Activated naive CD4-positive, alpha-beta T cell treated with anti-CD3 and anti-CD28 coated beads, Interleukin-2, amount 10 ng/mL, durations not matched to agents 7 days and 5 days (primary cell): ENCODE measurements at regions not wholly inside any gene's neighbourhood (a gene's known extent, or its start where the extent isn't known, plus 50 kb on each side); places are given as distances from the start of the nearest gene placed in this dataset.

ENCODE experiments used
- CTCF ChIA-PET: fragments of 350-600 bp; sonication (Branson Sonifier 250); formaldehyde crosslinking; loops from one replicate; lab custom pipeline; 2021; ENCODE audit warnings: antibody characterized with exemption; lab: Charles Lee
- DNase-seq: peaks from one replicate; pipeline ENCODE4 v3.0.0-alpha.2; 2020
- H3K27ac Mint-ChIP-seq: one replicate; pipeline ENCODE4 v1.8.0; 2021; ENCODE audit warnings: mild to moderate bottlenecking, moderate library complexity, mixed read lengths
- H3K27me3 Mint-ChIP-seq: one replicate; pipeline ENCODE4 v1.8.0; 2021; ENCODE audit warnings: mild to moderate bottlenecking, mixed read lengths
- H3K36me3 Mint-ChIP-seq: one replicate; pipeline ENCODE4 v1.8.0; 2021; ENCODE audit warnings: mixed read lengths
- H3K4me1 Mint-ChIP-seq: one replicate; pipeline ENCODE4 v1.8.0; 2021; ENCODE audit warnings: mixed read lengths
- H3K4me3 Mint-ChIP-seq: one replicate; pipeline ENCODE4 v1.8.0; 2021; ENCODE audit warnings: mild to moderate bottlenecking, moderate library complexity, mixed read lengths
- H3K9me3 Mint-ChIP-seq: one replicate; pipeline ENCODE4 v1.8.0; 2021; ENCODE audit warnings: mixed read lengths

- CTCF ChIA-PET: interaction anchor here (0.7 kb wide), 1 partner anchor 1025 kb away, joined by 3 read pairs; no protein-coding TSS in a partner anchor
- no peaks in the 10 kb centered on the region for H3K27me3 Mint-ChIP-seq
- H3K27ac Mint-ChIP-seq: no peak overlapping the region
- H3K36me3 Mint-ChIP-seq: no peaks in the 10 kb centered on the region
- H3K4me1 Mint-ChIP-seq: no peaks in the 10 kb centered on the region
- no peak for DNase-seq
- no peak overlapping the region for H3K4me3 Mint-ChIP-seq
- no peaks in the 10 kb centered on the region for H3K9me3 Mint-ChIP-seq
Observed at GRCh38 chr5:145228564-145228963, 606.6 kb downstream of the PRELID2 start.

- Mint-ChIP-seq H3K4me1 (no peaks in the 10 kb centered on the region), H3K27me3 (no peaks in the 10 kb centered on the region), H3K36me3 (no peaks in the 10 kb centered on the region), H3K4me3 (no peak overlapping the region), H3K27ac (no peak overlapping the region), H3K9me3 (no peaks in the 10 kb centered on the region)
- CTCF ChIA-PET: no interaction called here
- no peak for DNase-seq
Observed at GRCh38 chr5:145227881-145228280, 607.3 kb downstream of the PRELID2 start.

GRCh38 chr5:145226726-145227125 is 608.4 kb downstream of the PRELID2 start:
- H3K9me3 Mint-ChIP-seq: no peaks in the 10 kb centered on the region
- H3K27me3 Mint-ChIP-seq: no peaks in the 10 kb centered on the region
- no peaks in the 10 kb centered on the region for H3K36me3 Mint-ChIP-seq
- H3K4me1 Mint-ChIP-seq: no peaks in the 10 kb centered on the region
- H3K27ac Mint-ChIP-seq: no peak overlapping the region
- no peak overlapping the region for H3K4me3 Mint-ChIP-seq
- CTCF ChIA-PET: no interaction called here
- DNase-seq: no peak

- Mint-ChIP-seq H3K36me3 (no peaks in the 10 kb centered on the region), H3K27me3 (no peaks in the 10 kb centered on the region), H3K27ac (no peak overlapping the region), H3K4me3 (no peak overlapping the region), H3K9me3 (no peaks in the 10 kb centered on the region), H3K4me1 (no peaks in the 10 kb centered on the region)
- no peak for DNase-seq
- CTCF ChIA-PET: no interaction called here
Observed at GRCh38 chr5:145225529-145225928, 609.6 kb downstream of the PRELID2 start.

GRCh38 chr5:145223582-145223981 is 611.6 kb downstream of the PRELID2 start:
- Mint-ChIP-seq H3K4me1 (no peaks in the 10 kb centered on the region), H3K4me3 (no peak overlapping the region), H3K27ac (no peak overlapping the region), H3K36me3 (no peaks in the 10 kb centered on the region), H3K9me3 (no peaks in the 10 kb centered on the region), H3K27me3 (no peaks in the 10 kb centered on the region)
- DNase-seq: no peak
- CTCF ChIA-PET: no interaction called here

- H3K27me3 Mint-ChIP-seq: no peaks in the 10 kb centered on the region
- H3K9me3 Mint-ChIP-seq: no peaks in the 10 kb centered on the region
- H3K4me1 Mint-ChIP-seq: no peaks in the 10 kb centered on the region
- H3K4me3 Mint-ChIP-seq: no peak overlapping the region
- no peak overlapping the region for H3K27ac Mint-ChIP-seq
- no peaks in the 10 kb centered on the region for H3K36me3 Mint-ChIP-seq
- no peak for DNase-seq
- CTCF ChIA-PET: no interaction called here
Observed at GRCh38 chr5:145222622-145223021, 612.5 kb downstream of the PRELID2 start.

GRCh38 chr5:145221416-145221815 is 613.7 kb downstream of the PRELID2 start:
- DNase-seq: no peak
- Mint-ChIP-seq H3K27ac (no peak overlapping the region), H3K4me1 (no peaks in the 10 kb centered on the region), H3K9me3 (no peaks in the 10 kb centered on the region), H3K27me3 (no peaks in the 10 kb centered on the region), H3K36me3 (no peaks in the 10 kb centered on the region), H3K4me3 (no peak overlapping the region)
- CTCF ChIA-PET: no interaction called here

- no peaks in the 10 kb centered on the region for H3K27me3 Mint-ChIP-seq
- H3K36me3 Mint-ChIP-seq: no peaks in the 10 kb centered on the region
- DNase-seq: no peak
- CTCF ChIA-PET: no interaction called here
- H3K9me3 Mint-ChIP-seq: peaks cover 1% of the 10 kb centered on the region
- H3K4me1 Mint-ChIP-seq: no peaks in the 10 kb centered on the region
- H3K4me3 Mint-ChIP-seq: no peak overlapping the region
- no peak overlapping the region for H3K27ac Mint-ChIP-seq
Observed at GRCh38 chr5:145220481-145220880, 614.7 kb downstream of the PRELID2 start.

GRCh38 chr5:145218982-145219381 is 616.2 kb downstream of the PRELID2 start:
- Mint-ChIP-seq H3K36me3 (no peaks in the 10 kb centered on the region), H3K27ac (no peak overlapping the region), H3K9me3 (peaks cover 9% of the 10 kb centered on the region), H3K4me1 (no peaks in the 10 kb centered on the region), H3K27me3 (no peaks in the 10 kb centered on the region), H3K4me3 (no peak overlapping the region)
- no peak for DNase-seq
- CTCF ChIA-PET: no interaction called here

GRCh38 chr5:145218019-145218418 is 617.1 kb downstream of the PRELID2 start:
- Mint-ChIP-seq H3K36me3 (no peaks in the 10 kb centered on the region), H3K4me3 (no peak overlapping the region), H3K27me3 (no peaks in the 10 kb centered on the region), H3K4me1 (no peaks in the 10 kb centered on the region), H3K27ac (no peak overlapping the region), H3K9me3 (peaks cover 11% of the 10 kb centered on the region)
- no peak for DNase-seq
- CTCF ChIA-PET: no interaction called here

- DNase-seq: no peak
- no peaks in the 10 kb centered on the region for H3K27me3 Mint-ChIP-seq
- H3K27ac Mint-ChIP-seq: no peak overlapping the region
- no peaks in the 10 kb centered on the region for H3K36me3 Mint-ChIP-seq
- peaks cover 11% of the 10 kb centered on the region for H3K9me3 Mint-ChIP-seq
- no peaks in the 10 kb centered on the region for H3K4me1 Mint-ChIP-seq
- no peak overlapping the region for H3K4me3 Mint-ChIP-seq
- CTCF ChIA-PET: no interaction called here
Observed at GRCh38 chr5:145210020-145210419, 625.1 kb downstream of the PRELID2 start.

- H3K4me1 Mint-ChIP-seq: no peaks in the 10 kb centered on the region
- H3K27ac Mint-ChIP-seq: no peak overlapping the region
- CTCF ChIA-PET: no interaction called here
- no peaks in the 10 kb centered on the region for H3K36me3 Mint-ChIP-seq
- no peak for DNase-seq
- H3K4me3 Mint-ChIP-seq: no peak overlapping the region
- no peaks in the 10 kb centered on the region for H3K27me3 Mint-ChIP-seq
- peaks cover 10% of the 10 kb centered on the region for H3K9me3 Mint-ChIP-seq
Observed at GRCh38 chr5:145205546-145205945, 629.6 kb downstream of the PRELID2 start.

- Mint-ChIP-seq H3K27ac (no peak overlapping the region), H3K27me3 (no peaks in the 10 kb centered on the region), H3K9me3 (peaks cover 10% of the 10 kb centered on the region), H3K36me3 (no peaks in the 10 kb centered on the region), H3K4me1 (no peaks in the 10 kb centered on the region), H3K4me3 (no peak overlapping the region)
- no peak for DNase-seq
- CTCF ChIA-PET: no interaction called here
Observed at GRCh38 chr5:145204743-145205142, 630.4 kb downstream of the PRELID2 start.

- H3K4me1 Mint-ChIP-seq: no peaks in the 10 kb centered on the region
- no peak for DNase-seq
Observed at GRCh38 chr5:145203193-145203592, 631.9 kb downstream of the PRELID2 start.

GRCh38 chr5:145198525-145199260 is 636.4 kb downstream of the PRELID2 start:
- no peak for DNase-seq
- H3K27me3 Mint-ChIP-seq: no peaks in the 10 kb centered on the region
- H3K9me3 Mint-ChIP-seq: peaks cover 6% of the 10 kb centered on the region
- H3K36me3 Mint-ChIP-seq: no peaks in the 10 kb centered on the region
- CTCF ChIA-PET: no interaction called here
- H3K27ac Mint-ChIP-seq: no peak overlapping the region
- H3K4me1 Mint-ChIP-seq: no peaks in the 10 kb centered on the region
- no peak overlapping the region for H3K4me3 Mint-ChIP-seq

More at GRCh38 chr5:145203193-145203592, 631.9 kb downstream of the PRELID2 start:
- no peaks in the 10 kb centered on the region for H3K27me3 Mint-ChIP-seq
- no peak overlapping the region for H3K4me3 Mint-ChIP-seq
- H3K36me3 Mint-ChIP-seq: no peaks in the 10 kb centered on the region
- CTCF ChIA-PET: no interaction called here
- no peak overlapping the region for H3K27ac Mint-ChIP-seq
- peaks cover 10% of the 10 kb centered on the region for H3K9me3 Mint-ChIP-seq
